Hepatic stellate cell (primary cell): ENCODE measurements at regions not wholly inside any gene's neighbourhood (a gene's known extent, or its start where the extent isn't known, plus 50 kb on each side); places are given as distances from the start of the nearest gene placed in this dataset.
"Not testable (repeated sequence)": the region's sequence is repeated elsewhere in the genome, so short reads cannot be mapped to it uniquely, and the experiment has no call there.

Experiments
- DNase-seq: peaks from one replicate; pipeline ENCODE4 v3.0.0; 2011; ENCODE audit warnings: low spot score

- DNase-seq = no peak
These were observed 339.5 kb upstream of the ZNF608 start for GRCh38 chr5:125085797-125086505.

DNA sequence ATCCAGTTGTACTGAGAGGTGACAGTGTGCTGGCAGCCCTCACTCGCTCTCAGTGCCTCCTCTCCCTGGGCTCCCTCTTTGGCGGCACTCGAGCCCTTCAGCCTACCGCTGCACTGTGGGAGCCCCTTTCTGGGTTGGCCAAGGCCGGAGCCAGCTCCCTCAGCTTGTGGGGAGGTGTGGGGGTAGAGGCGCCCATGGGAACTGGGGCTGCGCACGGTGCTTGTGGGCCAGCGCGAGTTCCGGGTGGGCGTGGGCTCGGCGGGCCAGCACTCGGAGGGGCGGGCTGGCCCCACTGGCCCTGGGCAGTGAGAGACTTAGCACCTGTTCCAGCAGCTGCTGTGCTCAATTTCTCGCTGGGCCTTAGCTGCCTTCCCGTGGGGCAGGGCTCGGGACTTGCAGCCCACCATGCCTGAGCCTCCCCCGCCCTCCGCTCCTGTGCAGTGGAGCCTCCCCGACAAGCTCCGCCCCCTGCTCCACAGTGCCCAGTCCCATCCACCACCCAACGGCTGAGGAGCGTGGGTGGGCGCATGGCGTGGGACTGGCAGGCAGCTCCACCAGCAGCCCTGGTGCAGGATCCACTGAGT lies 342.2 kb upstream of the ZNF608 start:
- no peak for DNase-seq

DNA sequence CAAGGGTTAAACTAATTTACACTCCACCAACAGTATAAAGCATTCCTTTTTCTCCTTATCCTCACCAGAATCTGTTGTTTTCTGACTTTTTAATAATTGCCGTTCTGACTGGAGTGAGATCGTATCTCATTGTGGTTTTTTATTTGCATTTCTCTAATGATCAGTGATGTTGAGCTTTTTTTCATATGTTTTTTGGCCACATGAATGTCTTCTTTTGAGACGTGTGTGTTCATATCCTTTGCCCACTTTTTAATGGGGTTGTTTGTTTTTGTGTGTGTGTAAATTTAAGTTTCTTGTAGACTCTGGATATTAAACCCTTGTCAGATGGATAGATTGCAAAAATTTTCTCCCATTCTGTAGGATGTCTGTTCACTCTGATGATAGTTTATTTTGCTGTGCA lies 345.7 kb upstream of the ZNF608 start:
- not testable (repeated sequence) for DNase-seq

- DNase-seq = peak; percentile 68
These were observed 347.3 kb upstream of the ZNF608 start for GRCh38 chr5:125093776-125094175.

- no peak for DNase-seq
These were observed 353.9 kb upstream of the ZNF608 start for GRCh38 chr5:125100342-125100741.

- DNase-seq = no peak
These were observed 354.5 kb upstream of the ZNF608 start for GRCh38 chr5:125100951-125101350.

DNA sequence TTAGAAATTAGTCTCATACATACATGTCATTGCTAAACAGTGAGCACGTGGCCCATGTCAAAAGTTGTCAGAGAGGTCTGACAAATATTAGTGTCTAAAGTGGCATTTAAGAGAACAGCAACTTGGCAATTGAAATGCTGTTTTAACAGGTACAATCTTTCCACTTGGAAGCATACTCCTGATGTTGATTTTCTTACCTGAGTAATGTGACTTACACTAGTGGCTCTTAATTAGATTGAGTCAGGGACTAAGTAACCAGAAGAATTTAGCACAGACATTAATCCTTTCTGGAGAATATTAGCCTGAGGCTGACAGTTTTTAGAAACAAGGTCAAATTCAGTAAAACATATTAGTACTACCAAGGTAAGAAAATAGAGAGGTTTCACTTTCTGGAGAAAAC lies 357.0 kb upstream of the ZNF608 start:
- no peak for DNase-seq

- no peak for DNase-seq
These were observed 359.8 kb upstream of the ZNF608 start for GRCh38 chr5:125106271-125106670.

- DNase-seq = no peak
These were observed 360.4 kb upstream of the ZNF608 start for GRCh38 chr5:125106881-125107280.

DNA sequence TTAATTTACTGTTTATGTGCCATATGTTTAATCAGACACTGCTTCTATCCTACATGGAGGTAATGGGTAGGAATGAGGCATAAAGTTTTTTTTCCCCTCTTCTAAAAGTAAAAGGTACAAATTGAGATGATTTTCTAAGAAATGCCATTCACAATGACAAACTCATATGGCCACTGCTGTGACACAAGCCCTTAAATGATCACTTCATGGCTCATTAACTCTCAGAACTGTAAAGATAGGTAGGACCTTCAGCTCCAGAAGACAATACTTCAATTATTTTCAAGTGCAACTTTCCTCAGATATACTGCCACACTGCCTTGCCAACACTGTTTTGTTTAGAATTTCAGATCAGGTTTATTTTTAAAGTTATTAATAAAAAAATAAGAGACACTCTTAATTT lies 362.9 kb upstream of the ZNF608 start:
- DNase-seq = no peak

DNA sequence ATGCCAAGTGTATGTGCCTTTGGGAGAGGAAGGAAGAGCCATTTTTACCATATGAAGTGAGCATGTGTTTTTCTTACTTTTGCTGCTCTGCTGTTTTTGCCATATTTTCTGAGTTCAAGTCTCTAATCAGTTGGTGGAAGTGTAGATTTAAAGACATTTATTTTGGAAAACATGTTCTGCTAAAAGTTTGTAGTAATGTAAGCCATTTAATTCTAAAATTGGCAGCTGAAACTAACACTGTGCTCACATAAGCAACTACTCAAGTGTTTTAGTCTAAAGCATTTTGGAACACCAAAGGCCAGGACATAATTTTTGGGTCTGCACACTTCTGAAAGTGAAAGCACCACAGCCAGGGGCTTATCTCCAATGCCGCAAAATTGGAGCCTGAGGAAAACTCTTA lies 363.4 kb upstream of the ZNF608 start:
- no peak for DNase-seq

DNA sequence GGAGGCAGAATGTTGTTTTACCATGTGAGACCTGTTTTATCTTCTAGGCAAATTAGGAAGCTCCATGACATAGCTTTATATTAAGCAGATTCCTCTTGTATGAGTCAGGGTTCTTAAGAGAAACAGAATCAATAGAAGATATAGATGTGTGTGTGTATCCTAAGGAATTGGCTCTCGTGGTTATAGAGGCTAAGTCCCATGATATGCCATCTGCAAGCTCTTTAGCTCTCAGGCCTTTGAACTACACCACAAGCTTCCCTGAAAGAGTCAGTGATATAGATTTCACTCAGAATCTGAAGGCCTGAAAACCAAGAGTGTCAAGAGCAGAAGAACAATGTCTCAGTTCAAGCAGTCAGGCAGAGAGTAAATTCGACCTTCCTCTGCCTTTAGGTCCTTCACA lies 365.8 kb upstream of the ZNF608 start:
- no peak for DNase-seq

DNA sequence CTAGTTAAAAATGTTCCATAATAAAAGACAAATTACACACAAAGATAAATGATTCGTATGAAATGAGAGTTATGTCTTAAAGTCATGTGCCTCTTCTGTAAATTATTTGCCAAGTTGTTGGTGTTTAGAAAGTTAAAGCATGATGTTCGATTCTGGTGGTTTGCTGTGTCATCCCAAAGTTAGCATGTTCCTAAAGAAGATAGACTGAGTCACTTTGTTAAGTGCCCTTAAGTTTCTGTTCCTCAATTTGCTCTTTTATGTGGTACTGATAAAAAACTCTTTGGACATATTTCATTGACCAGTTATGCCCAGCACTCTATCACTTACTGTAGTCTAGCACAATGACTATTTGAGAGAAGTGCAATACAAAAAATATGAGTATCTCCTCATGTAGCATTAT lies 366.9 kb upstream of the ZNF608 start:
- no peak for DNase-seq

DNA sequence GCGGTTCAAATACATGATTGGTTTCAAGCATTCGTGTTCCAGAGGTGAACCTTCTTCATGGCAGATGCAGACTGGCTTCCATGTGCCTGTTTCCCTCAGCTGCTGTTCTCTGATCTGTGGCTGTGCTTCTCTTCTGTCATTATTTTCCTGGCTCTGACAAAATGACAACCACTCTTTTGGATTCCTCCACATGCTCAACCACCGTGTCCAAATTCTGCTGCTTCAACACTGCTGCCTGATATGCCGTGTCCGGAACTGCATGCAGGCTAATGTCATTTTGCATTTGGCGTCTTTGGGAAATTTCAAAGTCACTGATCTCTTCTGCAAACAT lies 368.7 kb upstream of the ZNF608 start:
- no peak for DNase-seq

GRCh38 chr5:125117566-125117965 lies 371.1 kb upstream of the ZNF608 start:
- no peak for DNase-seq

DNA sequence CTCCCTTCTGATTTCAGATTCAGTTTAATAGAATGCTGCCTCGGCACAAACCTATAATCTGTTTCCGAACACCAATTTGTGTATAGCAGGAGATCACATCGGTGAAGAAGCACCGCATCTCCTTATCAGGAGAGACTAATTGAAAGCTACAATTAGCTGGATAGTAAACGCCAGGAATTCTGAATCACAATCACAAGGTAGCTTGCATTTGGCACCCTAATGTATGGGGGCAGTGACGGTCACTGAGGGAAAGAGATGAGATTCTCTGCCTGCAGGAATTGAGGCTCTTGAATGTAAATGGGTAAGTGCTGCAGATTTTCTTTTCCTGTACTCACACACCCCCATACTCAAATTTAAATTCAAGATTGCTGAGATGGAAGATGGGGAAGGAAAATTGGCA lies 373.6 kb upstream of the ZNF608 start:
- no peak for DNase-seq

DNA sequence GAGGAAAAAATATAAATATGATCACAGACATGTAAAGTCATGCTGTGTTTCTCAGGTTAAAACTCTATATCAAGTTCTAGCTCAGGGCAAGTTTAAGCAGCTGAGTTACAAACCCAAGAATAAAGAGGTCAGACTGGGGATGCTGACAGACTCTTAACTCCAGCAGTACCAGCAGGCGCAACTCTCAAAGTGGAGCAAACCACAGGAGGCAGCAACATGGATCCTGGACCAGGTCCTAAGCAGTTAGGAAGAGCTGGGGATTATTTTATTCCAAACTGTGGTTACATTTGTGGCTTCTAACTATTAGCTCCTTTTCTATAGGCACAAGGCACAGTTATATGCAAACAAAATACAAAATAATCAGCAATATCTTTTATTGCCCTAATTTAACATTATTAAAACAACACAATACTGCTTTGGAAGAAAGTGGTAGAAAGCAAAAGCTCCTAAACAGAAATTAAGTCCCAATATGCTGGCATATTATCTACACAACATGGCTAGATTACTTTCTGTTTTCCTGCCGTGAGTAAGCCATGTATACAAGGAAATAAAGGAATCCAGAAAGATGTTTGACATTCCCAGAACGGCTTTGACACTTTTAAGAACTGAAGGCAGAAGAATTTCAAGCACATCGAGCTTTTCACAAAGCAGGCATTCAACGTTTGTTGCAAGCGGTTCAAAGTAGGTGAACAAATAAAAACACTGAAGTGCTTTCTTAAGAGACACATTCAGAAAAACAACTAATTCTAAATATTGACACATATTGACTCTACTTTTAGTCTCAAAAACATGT lies 378.8 kb upstream of the ZNF608 start:
- no peak for DNase-seq

- no peak for DNase-seq
These were observed 379.6 kb upstream of the ZNF608 start for GRCh38 chr5:125126050-125126449.

DNA sequence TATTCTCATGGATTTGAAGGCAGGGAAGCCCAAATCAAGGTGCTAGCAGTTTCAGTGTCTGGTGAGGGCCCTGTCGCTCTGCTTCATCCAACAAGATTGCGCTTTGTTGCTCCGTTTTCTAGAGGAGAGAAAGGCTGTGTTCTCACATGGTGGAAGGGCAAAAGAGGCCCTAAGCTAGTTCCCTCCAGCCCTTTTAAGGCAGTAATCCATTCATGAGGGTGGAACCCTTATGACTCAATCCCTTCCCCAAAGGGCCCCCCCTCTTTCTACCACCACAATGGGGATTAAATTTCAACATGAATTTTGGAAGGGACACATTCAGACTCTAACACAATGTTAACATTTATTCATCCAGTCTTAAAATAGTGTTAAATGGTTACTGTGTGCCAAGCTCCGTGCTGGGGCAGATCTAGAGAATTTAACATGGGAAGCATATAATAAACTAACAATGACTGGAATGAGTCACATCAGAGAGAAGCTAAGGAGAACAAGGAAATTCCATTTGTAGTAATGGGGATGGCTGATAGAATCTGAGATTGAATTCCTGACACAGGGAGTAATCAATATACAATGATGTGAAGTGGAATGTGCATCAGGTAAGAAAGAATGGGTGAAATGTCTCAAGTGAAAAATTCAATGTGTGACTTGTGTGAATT lies 382.8 kb upstream of the ZNF608 start:
- DNase-seq = no peak

GRCh38 chr5:125130591-125130990 lies 384.2 kb upstream of the ZNF608 start:
- DNase-seq = no peak

GRCh38 chr5:125134216-125135081 lies 388.0 kb upstream of the ZNF608 start:
- DNase-seq = peak; percentile 21

DNA sequence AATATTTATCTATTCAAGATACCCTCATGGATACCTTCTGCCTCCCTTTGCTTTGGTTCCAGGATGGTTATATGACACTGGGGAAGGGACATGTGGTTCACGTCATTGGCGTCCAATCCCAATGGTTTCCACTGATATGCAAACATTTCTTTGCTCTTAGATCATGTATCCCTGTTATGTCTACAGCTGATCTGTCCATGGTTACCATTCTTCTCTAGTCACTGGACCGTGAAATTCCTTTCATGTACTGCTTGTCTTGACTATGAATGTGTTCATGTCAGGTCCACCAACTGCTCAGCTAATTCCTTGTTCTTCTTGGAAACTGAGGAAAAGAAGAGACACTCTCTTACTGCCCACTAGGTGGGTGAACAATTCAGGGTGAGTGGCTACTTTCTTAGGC lies 391.1 kb upstream of the ZNF608 start:
- DNase-seq = no peak
